OCI-LY1 (cell line): ENCODE measurements at regions not wholly inside any gene's neighbourhood (a gene's known extent, or its start where the extent isn't known, plus 50 kb on each side); places are given as distances from the start of the nearest gene placed in this dataset.

Source experiments
- H2AFZ ChIP-seq: fragments of 200-600 bp; sonication (generic), shearing (Covaris generic); 2 replicates; pipeline ENCODE4 v1.6.0; 2014; ENCODE audit warnings: antibody characterized with exemption, mild to moderate bottlenecking, low read length
- H3F3A ChIP-seq: fragments of 200-600 bp; sonication (generic), shearing (Covaris generic); 2 replicates; pipeline ENCODE4 v1.6.0; 2014; ENCODE audit warnings: mild to moderate bottlenecking, antibody characterized with exemption, low read length, moderate library complexity; ENCODE audit not compliant: insufficient read depth
- H3K27ac ChIP-seq: fragments of 200-600 bp; sonication (generic); 2 replicates; pipeline ENCODE4 v1.5.1; 2014; ENCODE audit warnings: low read length, mixed run types, mild to moderate bottlenecking, low read depth; ENCODE audit not compliant: poor library complexity, severe bottlenecking
- H3K27me3 ChIP-seq: fragments of 200-600 bp; sonication (generic); 2 replicates; pipeline ENCODE4 v1.6.0; 2014; ENCODE audit warnings: antibody characterized with exemption, mild to moderate bottlenecking, low read length, moderate library complexity; ENCODE audit not compliant: insufficient read depth
- H3K36me3 ChIP-seq: fragments of 200-600 bp; sonication (generic); 2 replicates; pipeline ENCODE4 v1.6.1; 2014; ENCODE audit warnings: mild to moderate bottlenecking, antibody characterized with exemption, low read length, moderate library complexity, mixed read lengths; ENCODE audit not compliant: insufficient read depth
- H3K4me1 ChIP-seq: fragments of 200-600 bp; sonication (generic); 2 replicates; pipeline ENCODE4 v1.5.1; 2014; ENCODE audit warnings: mild to moderate bottlenecking, low read length, moderate library complexity; ENCODE audit not compliant: insufficient read depth, severe bottlenecking
- H3K4me2 ChIP-seq: fragments of 200-600 bp; sonication (generic), shearing (Covaris generic); 2 replicates; pipeline ENCODE4 v1.6.1; 2014; ENCODE audit warnings: low read length
- H3K4me3 ChIP-seq: fragments of 200-600 bp; sonication (generic); 2 replicates; pipeline ENCODE4 v1.5.1; 2014; ENCODE audit warnings: low read length, low read depth, mild to moderate bottlenecking, mixed read lengths; ENCODE audit not compliant: poor library complexity, severe bottlenecking
- H3K79me2 ChIP-seq: fragments of 200-600 bp; shearing (Covaris generic); 2 replicates; pipeline ENCODE4 v1.6.1; 2016; ENCODE audit warnings: mixed run types, low read length, mixed read lengths; ENCODE audit not compliant: insufficient read depth
- H3K9ac ChIP-seq: fragments of 200-600 bp; sonication (generic), shearing (Covaris generic); 2 replicates; pipeline ENCODE4 v1.6.1; 2014; ENCODE audit warnings: mild to moderate bottlenecking, low read length, mixed read lengths
- H3K9me2 ChIP-seq: fragments of 200-600 bp; sonication (generic), shearing (Covaris generic); 2 replicates; pipeline ENCODE4 v1.6.1; 2014; ENCODE audit warnings: low read depth, mild to moderate bottlenecking, low read length, mixed read lengths
- H3K9me3 ChIP-seq: fragments of 200-600 bp; shearing (Covaris generic); 2 replicates; pipeline ENCODE4 v1.6.1; 2014; ENCODE audit warnings: low read length, mixed read lengths
- H4K20me1 ChIP-seq: fragments of 200-600 bp; sonication (generic), shearing (Covaris generic); 2 replicates; pipeline ENCODE4 v1.6.0; 2016; ENCODE audit warnings: mild to moderate bottlenecking, low read length; ENCODE audit not compliant: insufficient read depth
- CTCF ChIP-seq: fragments of 200-600 bp; sonication (generic), shearing (Covaris generic); IDR thresholded peaks from 2 replicates; pipeline ENCODE4 v1.5.1; 2017; ENCODE audit warnings: mild to moderate bottlenecking, antibody characterized with exemption, low read length, moderate library complexity, mixed read lengths
- EZH2 ChIP-seq: fragments of 200-600 bp; sonication (generic), shearing (Covaris generic); IDR thresholded peaks from 2 replicates; pipeline ENCODE4 v1.8.0; 2017; ENCODE audit warnings: borderline replicate concordance, mixed run types, mild to moderate bottlenecking, antibody characterized with exemption, low read length, moderate library complexity, mixed read lengths

GRCh38 chr3:175898194-175898593 lies 1039.1 kb downstream of the NAALADL2 start:
- no peaks in the 10 kb centered on the region for H3K9me2 ChIP-seq
- H3K36me3 ChIP-seq: no peaks in the 10 kb centered on the region
- no peaks in the 10 kb centered on the region for H3K9me3 ChIP-seq
- no peaks in the 10 kb centered on the region for H4K20me1 ChIP-seq
- H3K9ac ChIP-seq: no peak overlapping the region
- no peak overlapping the region for H2AFZ ChIP-seq
- no peaks in the 10 kb centered on the region for H3F3A ChIP-seq
- TF ChIP-seq CTCF (no peak), EZH2 (no peak)
- no peak overlapping the region for H3K4me3 ChIP-seq
- H3K79me2 ChIP-seq: no peaks in the 10 kb centered on the region
- no peak overlapping the region for H3K4me2 ChIP-seq
- no peak overlapping the region for H3K27ac ChIP-seq
- H3K4me1 ChIP-seq: no peaks in the 10 kb centered on the region
- no peaks in the 10 kb centered on the region for H3K27me3 ChIP-seq

- no peaks in the 10 kb centered on the region for H3K4me1 ChIP-seq
These were observed 1037.5 kb downstream of the NAALADL2 start for GRCh38 chr3:175896655-175897054.

GRCh38 chr3:175895731-175896130 lies 1036.6 kb downstream of the NAALADL2 start:
- no peak for TF ChIP-seq EZH2
- TF ChIP-seq CTCF: no peak
- no peaks in the 10 kb centered on the region for H3F3A ChIP-seq
- no peak overlapping the region for H3K27ac ChIP-seq
- no peaks in the 10 kb centered on the region for H3K4me1 ChIP-seq
- H3K9me3 ChIP-seq: no peaks in the 10 kb centered on the region
- no peak overlapping the region for H3K4me2 ChIP-seq
- no peaks in the 10 kb centered on the region for H3K9me2 ChIP-seq
- H2AFZ ChIP-seq: no peak overlapping the region
- H3K79me2 ChIP-seq: no peaks in the 10 kb centered on the region
- no peaks in the 10 kb centered on the region for H3K27me3 ChIP-seq
- no peaks in the 10 kb centered on the region for H3K36me3 ChIP-seq
- H3K4me3 ChIP-seq: no peak overlapping the region
- no peaks in the 10 kb centered on the region for H4K20me1 ChIP-seq
- H3K9ac ChIP-seq: no peak overlapping the region

More at GRCh38 chr3:175896655-175897054, 1037.5 kb downstream of the NAALADL2 start:
- Histone ChIP-seq H3K27ac (no peak overlapping the region), H3K27me3 (no peaks in the 10 kb centered on the region), H3K4me3 (no peak overlapping the region), H3K9me2 (no peaks in the 10 kb centered on the region), H3K9ac (no peak overlapping the region), H3F3A (no peaks in the 10 kb centered on the region), H3K79me2 (no peaks in the 10 kb centered on the region), H3K36me3 (no peaks in the 10 kb centered on the region), H3K4me2 (no peak overlapping the region), H4K20me1 (no peaks in the 10 kb centered on the region), H3K9me3 (no peaks in the 10 kb centered on the region), H2AFZ (no peak overlapping the region)
- no peak for TF ChIP-seq CTCF
- TF ChIP-seq EZH2: no peak
